DND-41 (cell line): ENCODE measurements at regions not wholly inside any gene's neighbourhood (a gene's known extent, or its start where the extent isn't known, plus 50 kb on each side); places are given as distances from the start of the nearest gene placed in this dataset.

Source experiments
- CTCF ChIP-seq: IDR thresholded peaks from 2 replicates; pipeline ENCODE4 v1.5.1; 2012; ENCODE audit warnings: borderline replicate concordance, low read length, moderate library complexity, mild to moderate bottlenecking; ENCODE audit not compliant: poor library complexity, severe bottlenecking; ENCODE audit errors: extremely low read depth
- EZH2 ChIP-seq: IDR thresholded peaks from 3 replicates; pipeline ENCODE4 v1.6.1; 2012; ENCODE audit warnings: borderline replicate concordance, low read depth, mild to moderate bottlenecking, moderate library complexity, low read length, inconsistent platforms; ENCODE audit not compliant: severe bottlenecking

GRCh38 chr20:54922096-54922495, 446.7 kb downstream of the DOK5 start:
- TF ChIP-seq CTCF (no peak), EZH2 (no peak)
